ENCODE measurements at regions not wholly inside any gene's neighbourhood (a gene's known extent, or its start where the extent isn't known, plus 50 kb on each side); places are given as distances from the start of the nearest gene placed in this dataset.
"Not testable (repeated sequence)": the region's sequence is repeated elsewhere in the genome, so short reads cannot be mapped to it uniquely, and the experiment has no call there.

GRCh38 chr10:84706431-84706830 lies 378.0 kb downstream of the CCSER2 start:
- DNase-seq: no peak

DNA sequence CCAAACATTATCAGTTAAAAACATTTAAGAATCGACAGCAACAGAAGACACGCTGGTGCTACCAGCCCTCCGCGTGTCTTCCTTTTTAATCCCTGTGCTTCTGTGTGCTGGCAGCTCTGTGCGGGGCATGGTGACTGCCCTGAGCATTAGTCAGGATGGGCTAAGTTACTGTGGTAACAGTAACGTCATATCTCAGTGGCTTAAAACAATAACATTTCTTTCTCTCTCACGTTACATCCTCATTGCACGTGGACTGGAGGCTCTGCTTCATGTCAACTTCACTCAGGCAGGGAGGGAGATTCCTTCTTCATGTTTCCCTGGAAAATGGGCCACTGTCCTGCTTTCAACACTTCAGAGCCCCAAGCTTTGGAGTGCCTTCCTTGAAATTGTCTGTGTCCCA lies 378.5 kb downstream of the CCSER2 start:
- DNase-seq: no peak

GRCh38 chr10:84715911-84716310 lies 387.5 kb downstream of the CCSER2 start:
- no peak for DNase-seq

GRCh38 chr10:84718877-84719616 lies 390.7 kb downstream of the CCSER2 start:
- no peak for DNase-seq

DNA sequence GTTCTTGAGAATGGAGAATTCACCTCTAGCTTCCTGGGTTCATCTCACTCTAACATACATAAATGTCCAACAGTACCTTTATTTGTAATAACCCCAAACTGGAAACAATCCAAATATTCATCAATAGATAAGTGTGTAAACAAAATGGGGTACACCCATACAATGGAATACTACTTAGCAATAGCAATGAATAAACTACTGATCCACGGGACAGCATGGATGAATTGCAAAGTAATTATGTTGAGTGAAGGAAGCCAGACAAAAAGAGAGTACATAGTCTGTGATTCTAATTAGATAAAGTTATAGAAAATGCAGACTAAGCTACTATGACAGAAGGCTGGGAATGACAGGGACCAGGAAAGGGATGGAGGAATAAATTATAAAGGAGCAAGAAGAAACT lies 391.3 kb downstream of the CCSER2 start:
- no peak for DNase-seq

- no peak for DNase-seq
Observed at GRCh38 chr10:84727398-84727797, 399.0 kb downstream of the CCSER2 start.

- DNase-seq: not testable (repeated sequence)
Observed at GRCh38 chr10:84739126-84739525, 410.7 kb downstream of the CCSER2 start.

DNA sequence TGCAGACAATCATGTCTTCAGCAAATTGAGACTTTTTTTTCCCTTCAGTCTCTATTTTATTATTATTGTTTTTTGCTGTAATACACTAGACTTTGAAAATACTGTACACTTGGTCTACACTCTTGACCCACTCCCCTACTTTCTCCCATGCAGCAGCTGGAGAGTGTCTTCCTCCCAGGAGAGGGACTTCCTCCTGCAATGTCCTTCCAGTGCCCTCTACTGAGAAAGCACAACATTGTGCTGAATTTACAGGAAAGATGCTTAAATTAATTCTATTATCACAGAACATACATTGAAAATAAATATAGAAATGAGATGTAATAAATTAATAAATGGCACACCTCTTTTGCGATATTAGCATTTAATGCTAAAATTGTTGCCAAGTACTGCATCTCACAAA lies 411.3 kb downstream of the CCSER2 start:
- DNase-seq: no peak

- no peak for DNase-seq
Observed at GRCh38 chr10:84743483-84743882, 415.1 kb downstream of the CCSER2 start.

DNA sequence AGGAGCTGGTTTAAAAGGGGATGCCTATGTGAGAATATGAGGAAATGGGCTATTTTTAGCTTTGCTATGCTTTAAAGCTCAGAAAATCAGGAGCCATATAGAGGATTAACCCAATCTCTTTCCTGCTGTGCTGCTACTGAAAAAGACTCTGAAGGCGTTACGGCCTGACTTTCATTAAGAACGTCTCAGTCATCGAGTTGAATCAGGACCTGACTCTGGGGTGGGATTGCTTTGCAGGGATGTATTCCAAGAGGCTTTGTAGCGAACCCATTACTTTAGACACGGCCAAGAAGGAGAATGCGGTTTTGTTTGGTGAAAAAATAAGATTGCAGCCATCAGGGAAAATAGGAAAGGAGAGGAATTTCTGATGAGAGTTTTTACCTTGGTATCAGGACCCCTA lies 426.9 kb downstream of the CCSER2 start:
- DNase-seq: no peak

DNA sequence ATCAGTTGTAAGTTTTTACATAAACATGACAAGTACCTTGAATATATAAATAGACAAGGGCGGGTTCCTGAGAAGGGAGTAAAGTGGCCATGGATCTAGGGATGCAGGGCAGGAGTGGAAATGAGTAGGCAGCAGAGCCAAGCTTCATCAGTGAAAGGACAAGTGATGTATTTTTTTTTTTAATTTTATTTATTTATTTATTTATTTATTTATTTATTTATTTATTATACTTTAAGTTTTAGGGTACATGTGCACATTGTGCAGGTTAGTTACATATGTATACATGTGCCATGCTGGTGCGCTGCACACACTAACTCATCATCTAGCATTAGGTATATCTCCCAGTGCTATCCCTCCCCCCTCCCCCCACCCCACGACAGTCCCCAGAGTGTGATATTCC lies 428.3 kb downstream of the CCSER2 start:
- not testable (repeated sequence) for DNase-seq

GRCh38 chr10:84761994-84762614 lies 433.7 kb downstream of the CCSER2 start:
- peak; percentile 2 for DNase-seq

DNA sequence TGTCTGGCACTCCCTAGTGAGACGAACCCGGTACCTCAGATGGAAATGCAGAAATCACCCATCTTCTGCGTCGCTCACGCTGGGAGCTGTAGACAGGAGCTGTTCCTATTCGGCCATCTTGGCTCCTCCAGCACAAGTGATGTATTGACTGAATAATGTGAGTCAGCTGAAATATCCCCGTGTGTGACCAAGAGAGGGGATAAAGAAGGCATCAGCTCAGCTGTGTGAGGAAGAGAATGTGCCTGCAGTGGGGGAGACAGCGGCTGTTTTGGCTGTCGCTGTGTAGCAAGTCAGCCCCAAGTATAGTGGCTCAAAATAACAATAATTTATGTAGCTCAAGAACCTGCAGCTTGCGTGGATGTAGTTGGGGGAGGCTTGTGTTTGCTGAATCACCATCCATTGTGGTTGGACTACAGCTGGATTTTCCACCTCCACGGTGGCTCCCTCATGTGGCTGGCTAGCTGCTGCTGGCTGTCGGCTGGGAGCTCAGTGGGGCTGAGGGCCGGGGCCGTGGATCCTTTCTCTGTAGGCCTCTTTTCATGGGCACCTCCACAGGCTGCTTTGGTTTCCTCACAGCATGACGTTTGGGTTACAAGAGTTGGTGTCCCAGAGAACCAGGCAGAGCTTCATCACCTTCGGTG lies 434.5 kb downstream of the CCSER2 start:
- no peak for DNase-seq

DNA sequence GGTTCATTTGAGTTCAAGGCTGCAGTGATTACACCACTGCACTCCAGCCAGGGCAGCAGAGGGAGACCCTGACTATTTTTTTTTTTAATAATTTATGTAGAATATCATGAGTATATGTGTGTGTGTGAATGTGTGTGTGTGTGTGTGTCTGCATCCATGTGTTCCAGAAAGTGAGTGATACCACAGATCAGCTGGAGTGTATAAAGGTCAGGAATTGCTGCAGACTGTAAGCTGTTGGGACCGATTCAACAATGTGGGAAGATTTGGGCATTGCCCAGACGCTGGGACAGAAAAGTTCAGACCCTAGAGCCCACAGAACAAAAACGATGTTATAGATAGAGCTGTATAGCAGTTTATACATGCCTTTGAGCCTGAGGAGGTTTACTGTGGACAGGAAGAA lies 435.6 kb downstream of the CCSER2 start:
- DNase-seq: no peak

DNA sequence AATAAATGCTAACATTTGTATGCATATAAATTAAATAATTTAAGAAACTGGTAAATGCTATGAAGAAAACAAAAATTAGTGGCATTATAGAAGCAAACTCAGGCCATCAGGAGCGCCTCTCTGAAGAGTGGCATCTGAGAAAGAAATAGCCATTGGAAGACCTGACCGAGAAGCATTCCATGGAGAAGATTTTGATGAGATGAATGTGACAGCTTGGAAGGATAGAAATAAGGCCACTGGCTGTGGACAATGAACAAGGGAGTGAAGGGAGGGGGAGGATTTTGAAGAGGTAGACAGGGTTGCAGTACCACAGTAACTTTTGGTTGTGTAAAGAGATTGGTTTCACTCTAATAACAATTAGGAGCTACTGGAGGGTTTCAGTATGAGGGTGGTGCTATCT lies 436.7 kb downstream of the CCSER2 start:
- DNase-seq: no peak

GRCh38 chr10:84765656-84766055 lies 437.3 kb downstream of the CCSER2 start:
- no peak for DNase-seq

- no peak for DNase-seq
Observed at GRCh38 chr10:84766923-84767322, 438.5 kb downstream of the CCSER2 start.

- DNase-seq: no peak
Observed at GRCh38 chr10:84768132-84768531, 439.7 kb downstream of the CCSER2 start.

GRCh38 chr10:84770824-84771223 lies 442.4 kb downstream of the CCSER2 start:
- DNase-seq: no peak

- DNase-seq: peak; percentile 37
Observed at GRCh38 chr10:84783386-84783785, 455.0 kb downstream of the CCSER2 start.

DNA sequence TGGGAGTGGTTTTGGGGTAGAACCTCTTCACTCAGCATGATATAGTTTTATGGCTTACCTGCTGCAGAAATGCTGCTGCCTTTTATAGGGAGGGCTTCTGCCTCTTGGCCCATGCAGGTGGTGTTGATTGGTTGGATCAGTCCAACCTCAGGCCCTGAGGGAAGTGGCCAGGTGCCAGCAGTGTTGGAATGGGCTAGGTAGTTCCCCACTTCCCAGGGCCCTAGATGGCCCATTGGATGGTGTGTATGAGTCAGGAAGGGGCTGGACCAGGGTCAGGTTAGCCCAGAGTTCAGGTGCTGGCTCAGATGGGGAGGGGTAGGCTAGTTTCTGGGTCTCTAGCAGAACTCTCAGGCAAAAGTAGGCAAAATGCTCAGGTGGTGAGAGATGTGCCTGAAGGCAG lies 455.5 kb downstream of the CCSER2 start:
- no peak for DNase-seq

DNA sequence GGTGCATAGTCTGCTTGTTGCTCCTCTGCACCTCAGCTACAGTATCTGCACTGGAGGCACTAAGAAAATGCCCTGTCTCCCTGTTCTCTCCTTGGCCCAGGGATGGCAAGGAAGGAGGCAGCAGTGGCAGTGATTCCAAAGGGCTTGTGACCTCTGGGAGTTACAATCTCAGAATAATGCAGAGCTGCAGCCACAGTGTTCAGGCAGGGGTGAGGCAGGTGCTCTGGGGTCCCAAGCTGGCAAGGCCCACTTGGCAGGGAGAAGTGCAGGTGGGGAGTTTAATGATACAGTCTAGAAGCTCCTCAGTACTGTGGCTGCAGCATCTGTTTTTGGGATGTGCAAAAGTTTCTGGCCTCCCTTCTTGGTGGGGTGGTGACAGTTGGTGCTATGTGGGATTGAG lies 456.4 kb downstream of the CCSER2 start:
- DNase-seq: no peak

GRCh38 chr10:84789026-84789425 lies 460.6 kb downstream of the CCSER2 start:
- no peak for DNase-seq

- DNase-seq: no peak
Observed at GRCh38 chr10:84798312-84798711, 469.9 kb downstream of the CCSER2 start.
